GM23248 (cell line): ENCODE measurements at regions not wholly inside any gene's neighbourhood (a gene's known extent, or its start where the extent isn't known, plus 50 kb on each side); places are given as distances from the start of the nearest gene placed in this dataset.

Experiments used
- DNase-seq: peaks from one replicate; pipeline ENCODE4 v3.0.0-alpha.2; 2015
- H2AFZ ChIP-seq: fragments of 200-600 bp; sonication (generic); 2 replicates; pipeline ENCODE4 v1.6.1; 2016; ENCODE audit warnings: antibody characterized with exemption
- H3F3A ChIP-seq: fragments of 200-600 bp; sonication (generic); 2 replicates; pipeline ENCODE4 v1.6.1; 2016; ENCODE audit warnings: mild to moderate bottlenecking, antibody characterized with exemption, mixed run types; ENCODE audit not compliant: insufficient read depth
- H3K27ac ChIP-seq: fragments of 200-600 bp; sonication (generic); 2 replicates; pipeline ENCODE4 v1.5.1; 2016; ENCODE audit warnings: mild to moderate bottlenecking
- H3K27me3 ChIP-seq: fragments of 200-600 bp; sonication (generic); replicated peaks from 2 replicates; pipeline ENCODE4 v1.6.1; 2016; ENCODE audit warnings: mild to moderate bottlenecking; ENCODE audit not compliant: insufficient read depth
- H3K36me3 ChIP-seq: fragments of 200-600 bp; sonication (generic); 2 replicates; pipeline ENCODE4 v1.6.1; 2016; ENCODE audit warnings: low read depth, mild to moderate bottlenecking
- H3K4me1 ChIP-seq: fragments of 200-600 bp; sonication (generic); 2 replicates; pipeline ENCODE4 v1.6.1; 2016; ENCODE audit warnings: mild to moderate bottlenecking; ENCODE audit not compliant: insufficient read depth
- H3K4me2 ChIP-seq: fragments of 200-600 bp; sonication (generic); one replicate; pipeline ENCODE4 v1.6.1; 2016; ENCODE audit warnings: mild to moderate bottlenecking; ENCODE audit not compliant: unreplicated experiment
- H3K4me3 ChIP-seq: fragments of 200-600 bp; sonication (generic); 2 replicates; pipeline ENCODE4 v1.5.1; 2016; ENCODE audit warnings: mild to moderate bottlenecking
- H3K79me2 ChIP-seq: fragments of 200-600 bp; sonication (generic); 2 replicates; pipeline ENCODE4 v1.6.1; 2016; ENCODE audit warnings: mild to moderate bottlenecking; ENCODE audit not compliant: insufficient read depth
- H3K9ac ChIP-seq: fragments of 200-600 bp; sonication (generic); 2 replicates; pipeline ENCODE4 v1.6.1; 2016; ENCODE audit warnings: mild to moderate bottlenecking
- H3K9me2 ChIP-seq: fragments of 200-600 bp; sonication (generic); 2 replicates; pipeline ENCODE4 v1.6.1; 2016; ENCODE audit warnings: mixed run types, mild to moderate bottlenecking, moderate library complexity; ENCODE audit not compliant: insufficient read depth
- H3K9me3 ChIP-seq: fragments of 200-600 bp; sonication (generic); one replicate; pipeline ENCODE4 v1.6.1; 2017; ENCODE audit warnings: low read depth
- H4K20me1 ChIP-seq: fragments of 200-600 bp; sonication (generic); 2 replicates; pipeline ENCODE4 v1.6.0; 2016; ENCODE audit not compliant: insufficient read depth
- EZH2 ChIP-seq: fragments of 200-600 bp; sonication (generic); IDR thresholded peaks from 2 replicates; pipeline ENCODE4 v1.6.1; 2018; ENCODE audit warnings: antibody characterized with exemption, mild to moderate bottlenecking; ENCODE audit not compliant: insufficient read depth, poor library complexity, severe bottlenecking
- EZH2phosphoT487 ChIP-seq: fragments of 200-600 bp; sonication (generic); IDR thresholded peaks from 2 replicates; pipeline ENCODE4 v1.6.1; 2018; ENCODE audit warnings: antibody characterized with exemption, moderate library complexity, mild to moderate bottlenecking, low read depth; ENCODE audit not compliant: insufficient read depth
- WGBS, 2 experiments: methylation state at CpG; one replicate each; pipeline ENCODE4 v1.1.6; 2015 to 2017; ENCODE audit warnings: low lambda C conversion rate in 2 of 2, low coverage in 1 of 2; ENCODE audit errors: missing lambda C conversion rate in 2 of 2; 5-methylcytosine and 5-hydroxymethylcytosine counted together
- in situ Hi-C: fragments of 300-500 bp; cut with MboI; formaldehyde crosslinking; loops from 2 replicates; pipeline ENCODE4 v1.15.0; 2020

DNA sequence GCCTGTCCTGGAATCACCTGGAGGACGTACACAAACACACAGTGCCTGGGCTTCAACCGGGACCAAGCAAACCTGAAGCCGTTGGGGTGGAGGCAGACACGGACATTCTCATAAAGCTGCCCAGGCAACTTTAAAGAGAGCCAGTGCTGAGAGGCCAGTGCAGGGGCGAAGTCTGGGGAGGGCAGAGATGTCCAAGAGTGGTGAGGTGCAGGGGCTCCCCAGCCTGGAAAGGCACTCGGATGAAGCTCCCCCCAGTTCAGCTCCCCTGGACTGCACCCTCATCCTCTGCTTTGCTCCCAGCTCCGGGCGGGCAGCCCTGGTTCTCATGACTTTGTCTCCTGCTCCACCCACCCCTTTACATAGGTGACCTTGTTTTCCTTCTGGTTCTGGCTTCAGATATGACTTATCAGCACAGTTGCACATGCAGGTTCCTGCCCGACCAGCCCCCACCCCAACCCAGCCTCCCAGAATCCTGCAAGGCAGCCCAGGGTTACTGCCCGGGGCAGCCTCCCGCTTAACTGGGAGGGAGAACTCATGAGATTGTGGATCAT, 60.8 kb upstream of the EEPD1 start:
- Histone ChIP-seq H3K4me3 (no peak overlapping the region), H3K27ac (no peak overlapping the region), H3K27me3 (no peaks in the 10 kb centered on the region), H3K36me3 (no peaks in the 10 kb centered on the region), H3K9ac (no peak overlapping the region), H3K4me2 (no peak overlapping the region), H3K9me3 (no peaks in the 10 kb centered on the region), H3K9me2 (no peaks in the 10 kb centered on the region), H3K79me2 (no peaks in the 10 kb centered on the region), H4K20me1 (no peaks in the 10 kb centered on the region), H2AFZ (no peak overlapping the region), H3F3A (no peaks in the 10 kb centered on the region), H3K4me1 (no peaks in the 10 kb centered on the region)
- TF ChIP-seq EZH2 (no peak), EZH2phosphoT487 (no peak)
- in situ Hi-C loops: no loop called here
- WGBS, 2 experiments: 52 to 61% methylated on average over 11 of the region's 11 CpGs
- no peak for DNase-seq

DNA sequence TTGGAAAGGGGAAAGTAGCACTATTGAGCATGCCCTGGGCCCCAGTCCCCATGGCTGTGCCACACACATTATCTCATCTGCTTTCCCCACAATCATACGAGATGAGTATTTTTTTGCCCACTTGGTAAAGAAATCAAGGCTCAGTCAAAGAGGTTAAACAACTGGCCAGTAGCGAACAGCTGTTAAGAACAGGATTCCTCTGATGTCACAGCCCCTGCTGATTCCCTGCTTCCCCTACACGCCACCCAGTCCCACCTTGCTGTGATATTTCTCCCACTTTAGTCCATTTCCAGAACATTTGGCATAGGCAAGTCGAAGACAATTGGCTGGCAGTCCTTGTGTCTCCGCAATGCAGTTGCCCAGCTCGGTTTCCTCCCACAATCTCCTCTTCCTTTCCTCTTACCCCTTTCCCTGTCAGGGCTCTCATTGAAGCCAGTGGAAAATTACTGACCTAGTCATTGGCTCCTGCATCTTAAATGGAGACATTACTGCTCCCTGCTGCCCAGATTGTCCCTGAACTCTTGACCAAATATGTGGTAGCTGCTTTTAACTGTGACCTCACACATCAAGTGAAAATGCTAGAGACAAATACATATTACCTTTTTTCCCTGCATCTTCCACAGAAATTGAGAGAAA, 56.5 kb upstream of the EEPD1 start:
- no peaks in the 10 kb centered on the region for H3K4me1 ChIP-seq
- DNase-seq: no peak
- H3K4me3 ChIP-seq: no peak overlapping the region
- no peaks in the 10 kb centered on the region for H3K9me3 ChIP-seq
- in situ Hi-C loops: no loop called here
- TF ChIP-seq EZH2 (no peak), EZH2phosphoT487 (no peak)
- H3F3A ChIP-seq: no peaks in the 10 kb centered on the region; the same call in 1 of the 2 replicates
- no peaks in the 10 kb centered on the region for H3K79me2 ChIP-seq
- no peak overlapping the region for H3K9ac ChIP-seq
- no peaks in the 10 kb centered on the region for H3K9me2 ChIP-seq
- H2AFZ ChIP-seq: no peak overlapping the region
- H3K27ac ChIP-seq: no peak overlapping the region
- H3K27me3 ChIP-seq: no peaks in the 10 kb centered on the region
- 67 to 73% methylated on average over 6 of the region's 6 CpGs for WGBS, 2 experiments
- H3K4me2 ChIP-seq: no peak overlapping the region
- no peaks in the 10 kb centered on the region for H3K36me3 ChIP-seq
- H4K20me1 ChIP-seq: no peaks in the 10 kb centered on the region

DNA sequence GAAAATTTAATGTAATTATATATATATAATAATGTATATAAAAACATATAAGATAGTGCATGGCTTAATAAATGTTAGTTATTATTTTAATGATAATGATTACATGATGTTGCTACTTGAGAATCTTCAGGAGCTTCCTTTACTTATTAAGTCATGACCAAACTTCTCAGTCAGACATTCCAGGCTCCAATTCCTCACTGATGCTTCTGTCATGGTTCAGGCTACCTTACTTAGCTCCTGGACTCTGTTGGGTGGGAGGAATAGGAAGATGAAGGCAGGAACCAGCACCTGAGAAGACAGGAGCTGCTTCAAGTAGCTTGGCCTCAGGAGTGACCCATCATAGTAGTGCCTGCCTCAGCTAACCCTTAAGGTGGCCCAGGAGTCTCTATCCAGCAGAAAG, 55.0 kb upstream of the EEPD1 start:
- H3K9me3 ChIP-seq: no peaks in the 10 kb centered on the region
- no peak overlapping the region for H3K4me2 ChIP-seq
- H2AFZ ChIP-seq: no peak overlapping the region
- H3K9ac ChIP-seq: no peak overlapping the region
- H3K9me2 ChIP-seq: no peaks in the 10 kb centered on the region
- no peaks in the 10 kb centered on the region for H4K20me1 ChIP-seq
- H3K4me1 ChIP-seq: no peaks in the 10 kb centered on the region
- H3K27me3 ChIP-seq: no peaks in the 10 kb centered on the region
- in situ Hi-C loops: no loop called here
- no peak overlapping the region for H3K4me3 ChIP-seq
- no peak overlapping the region for H3K27ac ChIP-seq
- TF ChIP-seq EZH2 (no peak), EZH2phosphoT487 (no peak)
- H3K79me2 ChIP-seq: no peaks in the 10 kb centered on the region
- H3F3A ChIP-seq: no peaks in the 10 kb centered on the region; the same call in 1 of the 2 replicates
- no peaks in the 10 kb centered on the region for H3K36me3 ChIP-seq
- no peak for DNase-seq

DNA sequence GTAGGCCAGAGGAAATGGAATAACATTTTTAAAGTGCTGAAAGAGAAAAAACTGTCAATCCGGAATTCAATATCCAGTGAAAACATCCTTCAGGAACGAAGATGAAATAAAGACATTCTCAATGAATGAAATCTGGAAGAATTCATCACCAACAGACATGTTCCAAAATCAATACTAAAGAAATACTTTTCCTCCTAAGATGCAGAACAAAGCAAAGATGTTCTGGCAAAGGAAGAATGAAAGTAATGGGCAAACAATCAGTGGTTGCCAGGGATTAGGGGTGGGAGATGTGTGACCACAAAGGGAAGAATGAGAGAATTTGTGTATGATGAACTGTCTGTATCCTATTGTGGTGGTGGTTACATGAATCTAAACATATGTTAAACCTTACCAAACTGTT, 52.8 kb upstream of the EEPD1 start:
- Histone ChIP-seq H2AFZ (no peak overlapping the region), H3K9me2 (no peaks in the 10 kb centered on the region), H3K4me1 (no peaks in the 10 kb centered on the region), H3K79me2 (no peaks in the 10 kb centered on the region), H3K27me3 (no peaks in the 10 kb centered on the region), H3K9me3 (no peaks in the 10 kb centered on the region), H3K4me3 (no peak overlapping the region), H3K9ac (no peak overlapping the region), H3K27ac (no peak overlapping the region), H3F3A (no peaks in the 10 kb centered on the region; the same call in 1 of the 2 replicates), H4K20me1 (no peaks in the 10 kb centered on the region), H3K36me3 (no peaks in the 10 kb centered on the region), H3K4me2 (no peak overlapping the region)
- WGBS, 2 experiments: 19 to 22% methylated on average over 2 of the region's 2 CpGs
- TF ChIP-seq EZH2phosphoT487 (no peak), EZH2 (no peak)
- in situ Hi-C loops: no loop called here
- DNase-seq: no peak
